Spinal cord (tissue), 9 donors: ENCODE measurements at regions not wholly inside any gene's neighbourhood (a gene's known extent, or its start where the extent isn't known, plus 50 kb on each side); places are given as distances from the start of the nearest gene placed in this dataset.

Experiments used
- DNase-seq, 6 donors: peaks; one replicate each; pipeline versions ENCODE4 v3.0.0 to v3.0.0-alpha.2; 2013 to 2015; ENCODE audit warnings: low spot score in 6 of 6, low read depth in 4 of 6
- H3K27ac ChIP-seq: one replicate; pipeline ENCODE4 v1.5.1; 2013; ENCODE audit warnings: low read depth, low read length, control low read depth
- H3K27me3 ChIP-seq: one replicate; pipeline ENCODE4 v1.6.1; 2013; ENCODE audit warnings: low read length; ENCODE audit not compliant: control insufficient read depth, insufficient read depth
- H3K36me3 ChIP-seq: one replicate; pipeline ENCODE4 v1.6.1; 2013; ENCODE audit warnings: low read length; ENCODE audit not compliant: control insufficient read depth, insufficient read depth
- H3K4me1 ChIP-seq: one replicate; pipeline ENCODE4 v1.6.1; 2013; ENCODE audit warnings: low read length; ENCODE audit not compliant: control insufficient read depth, insufficient read depth
- H3K4me3 ChIP-seq: one replicate; pipeline ENCODE4 v1.5.1; 2013; ENCODE audit warnings: low read depth, low read length, control low read depth
- H3K9me3 ChIP-seq: one replicate; pipeline ENCODE4 v1.6.1; 2013; ENCODE audit warnings: low read length; ENCODE audit not compliant: control insufficient read depth, insufficient read depth
- WGBS: methylation state at CpG from one replicate; pipeline ENCODE4 v1.1.5; 2013; ENCODE audit warnings: missing lambda C conversion rate; ENCODE audit not compliant: insufficient coverage; 5-methylcytosine and 5-hydroxymethylcytosine counted together
- donor health status: healthy.

DNA sequence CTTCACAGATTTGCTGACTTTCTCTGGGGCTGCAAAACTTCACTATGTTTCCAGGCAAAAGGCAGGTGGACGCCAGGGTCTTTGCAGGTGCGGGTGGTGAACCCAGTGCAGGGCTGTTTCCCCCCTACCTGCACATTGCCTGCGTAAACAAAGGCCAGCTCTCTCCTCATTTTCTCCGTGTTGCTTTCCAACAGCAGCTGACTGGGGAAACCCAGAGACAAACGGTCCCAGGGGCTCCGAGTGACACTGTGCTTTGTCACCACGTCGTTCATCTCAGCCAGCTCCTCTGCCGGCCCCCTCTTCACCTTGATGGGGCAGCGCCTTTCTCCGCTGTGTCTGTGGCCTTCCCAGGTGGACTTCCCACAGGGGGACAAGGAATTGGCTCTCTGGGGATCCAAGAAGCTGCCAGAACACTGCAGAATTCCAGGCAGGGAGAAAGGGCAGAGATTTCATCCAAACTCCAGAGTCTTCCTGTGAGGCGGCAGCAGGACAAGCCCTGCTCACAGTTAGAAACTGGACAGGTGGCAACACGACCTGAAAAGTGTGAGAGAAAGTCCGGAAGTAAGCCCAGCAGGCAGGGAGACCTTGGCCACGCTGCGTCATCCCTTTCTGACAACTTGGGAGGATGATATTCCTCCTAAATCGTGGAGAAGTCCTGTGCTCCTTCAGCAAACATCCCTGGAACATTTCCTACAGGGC, 1493.7 kb downstream of the TBC1D22A start:
- Histone ChIP-seq H3K27ac (no peak overlapping the region), H3K27me3 (no peaks in the 10 kb centered on the region), H3K4me1 (peaks cover 33% of the 10 kb centered on the region), H3K9me3 (no peaks in the 10 kb centered on the region), H3K36me3 (no peaks in the 10 kb centered on the region), H3K4me3 (no peak overlapping the region)
- WGBS, result 64% methylated on average over 16 of the region's 17 CpGs
- no peak for DNase-seq

DNA sequence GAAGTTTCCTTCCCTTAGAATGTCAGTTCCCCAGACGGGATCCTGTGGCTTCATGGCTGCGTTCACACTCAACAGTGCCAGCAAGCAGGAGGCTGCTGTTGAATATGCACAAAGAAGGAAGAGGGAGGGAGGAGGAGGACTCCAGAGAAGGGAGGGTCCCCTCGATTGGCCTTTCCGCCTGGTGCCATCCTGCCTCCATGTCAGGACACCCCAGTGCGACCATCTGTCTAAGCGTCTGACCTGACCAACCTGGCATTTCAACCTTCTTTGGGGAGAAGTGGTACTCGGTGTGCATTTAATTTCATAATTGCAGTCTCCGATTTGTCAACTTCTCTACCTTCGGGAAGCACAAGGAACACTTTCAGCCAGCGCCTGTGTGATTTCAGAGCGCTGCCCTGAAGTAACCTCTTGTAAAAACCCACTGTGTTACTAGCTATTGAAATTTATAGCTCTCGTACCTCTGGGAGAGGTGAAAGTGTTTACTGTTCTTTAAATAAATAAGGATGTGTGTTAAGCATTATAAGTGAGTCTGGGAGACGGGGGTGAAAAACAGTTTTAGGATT, 1491.9 kb downstream of the TBC1D22A start:
- WGBS, result 9% methylated on average over 9 of the region's 13 CpGs
- H3K4me3 ChIP-seq, result no peak overlapping the region
- peak in 3 of 6 donors; percentile 29 to 89 (median 71) for DNase-seq

DNA sequence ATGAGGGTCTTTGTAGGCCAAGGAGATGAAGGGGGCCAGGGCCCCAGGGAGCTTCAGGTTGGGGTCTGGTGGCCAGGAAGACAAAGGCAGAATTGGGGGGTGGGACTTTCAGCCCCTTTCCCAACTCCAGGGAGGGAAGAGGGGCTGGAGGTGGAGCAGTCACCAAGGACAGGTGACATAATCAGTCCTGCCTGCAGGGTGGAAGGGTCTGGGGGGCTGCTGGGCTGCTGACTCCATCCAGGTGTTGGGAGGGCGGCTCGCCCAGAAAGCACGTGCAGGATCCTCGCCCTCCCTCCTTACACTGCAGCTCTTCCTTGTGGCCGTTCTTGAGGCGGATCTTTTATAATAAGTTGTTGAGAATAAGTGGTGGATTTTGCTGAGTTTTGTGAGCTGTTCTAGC, 1491.1 kb downstream of the TBC1D22A start:
- Histone ChIP-seq H3K27ac (no peak overlapping the region), H3K4me3 (no peak overlapping the region), H3K9me3 (no peaks in the 10 kb centered on the region), H3K4me1 (peaks cover 33% of the 10 kb centered on the region), H3K27me3 (peaks cover 4% of the 10 kb centered on the region), H3K36me3 (no peaks in the 10 kb centered on the region)
- no peak for DNase-seq
- 81% methylated on average over 2 of the region's 6 CpGs for WGBS

More for the DNA sequence above, 1491.9 kb downstream of the TBC1D22A start:
- H3K36me3 ChIP-seq, result no peaks in the 10 kb centered on the region
- H3K9me3 ChIP-seq, result no peaks in the 10 kb centered on the region
- peaks cover 4% of the 10 kb centered on the region for H3K27me3 ChIP-seq
- no peak overlapping the region for H3K27ac ChIP-seq
- H3K4me1 ChIP-seq, result peaks cover 33% of the 10 kb centered on the region

DNA sequence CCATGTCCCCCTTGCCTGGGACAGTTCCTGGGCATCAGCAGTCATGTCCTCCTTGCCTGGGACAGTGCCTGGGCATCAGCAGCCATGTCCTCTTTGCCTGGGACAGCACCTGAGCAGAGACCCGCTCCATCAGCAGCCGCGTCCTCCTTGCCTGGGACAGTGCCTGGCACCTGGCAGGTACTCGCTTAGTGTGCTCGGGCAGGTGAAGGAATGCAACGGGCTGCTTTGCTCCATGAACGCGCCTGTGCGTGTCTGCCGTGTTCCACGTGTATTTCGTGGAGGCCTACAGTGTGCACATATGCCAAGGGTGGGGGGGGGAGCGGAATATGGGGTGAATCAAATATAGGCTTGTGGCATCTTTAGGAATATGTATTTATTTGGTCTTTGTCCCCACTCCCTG, 1490.7 kb downstream of the TBC1D22A start:
- 82% methylated on average over 13 of the region's 13 CpGs for WGBS
- peaks cover 4% of the 10 kb centered on the region for H3K27me3 ChIP-seq

DNA sequence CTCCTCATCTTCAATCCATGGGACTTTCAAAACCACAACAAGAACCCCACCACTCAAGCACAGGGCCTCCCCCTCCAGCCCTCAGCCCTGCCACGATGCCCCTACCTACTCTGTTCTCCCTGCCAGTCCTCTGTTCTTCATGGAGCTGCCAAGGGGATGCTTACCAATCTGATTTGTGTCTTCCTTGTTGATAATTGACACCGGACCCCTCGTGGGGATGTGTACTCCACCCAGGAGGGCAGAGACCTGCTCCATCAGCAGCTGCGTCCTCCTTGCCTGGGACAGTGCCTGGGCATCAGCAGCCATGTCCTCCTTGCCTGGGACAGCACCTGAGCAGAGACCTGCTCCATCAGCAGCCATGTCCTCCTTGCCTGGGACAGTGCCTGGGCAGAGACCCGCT, 1489.2 kb downstream of the TBC1D22A start:
- Histone ChIP-seq H3K27ac (no peak overlapping the region), H3K27me3 (peaks cover 4% of the 10 kb centered on the region), H3K36me3 (no peaks in the 10 kb centered on the region), H3K9me3 (no peaks in the 10 kb centered on the region), H3K4me3 (no peak overlapping the region), H3K4me1 (peaks cover 20% of the 10 kb centered on the region)
- 88% methylated on average over 4 of the region's 5 CpGs for WGBS
- DNase-seq, result no peak

More for the DNA sequence above, 1490.7 kb downstream of the TBC1D22A start:
- DNase-seq, result no peak
- no peaks in the 10 kb centered on the region for H3K36me3 ChIP-seq
- peaks cover 28% of the 10 kb centered on the region for H3K4me1 ChIP-seq
- H3K9me3 ChIP-seq, result no peaks in the 10 kb centered on the region
- H3K4me3 ChIP-seq, result no peak overlapping the region
- H3K27ac ChIP-seq, result no peak overlapping the region

DNA sequence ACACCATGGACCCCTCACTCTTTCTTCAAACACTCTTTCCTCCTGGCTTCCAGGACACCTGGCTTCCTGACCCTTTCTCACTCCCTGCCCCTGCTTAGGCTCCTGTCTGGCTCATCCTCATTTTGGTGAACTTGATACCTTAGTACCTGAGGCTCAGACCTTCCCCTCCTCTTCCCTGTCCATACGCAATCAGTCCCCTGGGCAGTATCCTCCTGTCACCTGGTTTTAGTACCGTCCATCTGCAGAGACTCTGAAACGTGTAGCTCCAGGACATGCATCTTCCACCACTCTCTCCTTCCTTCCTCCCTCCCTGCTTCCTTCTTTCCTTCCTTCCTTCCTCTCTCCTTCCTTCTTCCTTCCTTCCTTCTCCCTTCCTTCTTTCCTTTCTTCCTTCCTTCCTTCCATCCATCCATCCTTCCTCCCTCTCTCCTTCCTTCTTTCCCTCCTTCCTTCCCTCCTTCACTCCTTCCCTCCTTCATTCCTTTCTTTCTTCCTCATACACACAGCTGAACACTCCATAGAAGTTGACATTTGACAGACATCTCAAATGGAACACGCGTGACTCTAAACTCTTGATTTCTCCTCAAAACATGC, 1488.6 kb downstream of the TBC1D22A start:
- H3K27me3 ChIP-seq, result peaks cover 4% of the 10 kb centered on the region
- H3K9me3 ChIP-seq, result no peaks in the 10 kb centered on the region
- DNase-seq, result no peak
- no peak overlapping the region for H3K27ac ChIP-seq
- 92% methylated on average over 5 of the region's 5 CpGs for WGBS
- peaks cover 17% of the 10 kb centered on the region for H3K4me1 ChIP-seq
- no peak overlapping the region for H3K4me3 ChIP-seq
- H3K36me3 ChIP-seq, result no peaks in the 10 kb centered on the region

DNA sequence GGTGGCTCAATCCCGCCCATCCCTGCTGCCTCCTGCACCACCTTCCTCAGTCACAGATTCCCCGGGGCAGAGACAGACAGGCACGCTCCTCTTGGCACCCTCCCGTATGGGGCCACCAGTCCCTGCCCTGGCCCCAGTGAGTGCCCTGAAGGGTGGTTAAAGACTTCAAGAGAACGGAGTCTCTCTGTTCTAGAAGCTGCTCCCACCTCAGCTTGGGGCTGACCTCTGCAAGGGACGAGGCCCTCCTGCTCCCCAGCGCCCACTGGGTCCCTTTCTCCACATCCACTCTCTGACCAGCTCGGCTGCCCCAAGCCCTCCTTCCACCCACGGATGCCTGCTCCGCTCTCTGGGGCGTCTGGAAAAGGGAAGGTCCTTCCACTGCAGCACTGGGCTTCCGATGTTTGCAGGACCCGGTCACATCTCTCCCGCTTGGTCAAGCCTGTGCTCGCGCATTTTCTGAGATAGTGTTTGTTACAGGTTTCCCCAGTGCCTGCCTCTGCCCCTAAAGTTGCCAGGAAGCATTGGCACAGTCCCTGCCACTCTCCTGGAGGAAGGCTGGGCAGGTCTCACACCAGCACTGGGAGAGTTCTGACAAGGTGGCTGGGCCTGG, 1487.9 kb downstream of the TBC1D22A start:
- Histone ChIP-seq H3K27me3 (peaks cover 4% of the 10 kb centered on the region), H3K4me1 (peaks cover 16% of the 10 kb centered on the region), H3K9me3 (no peaks in the 10 kb centered on the region), H3K27ac (no peak overlapping the region), H3K36me3 (no peaks in the 10 kb centered on the region), H3K4me3 (no peak overlapping the region)
- WGBS, result 83% methylated on average over 14 of the region's 16 CpGs
- no peak for DNase-seq

DNA sequence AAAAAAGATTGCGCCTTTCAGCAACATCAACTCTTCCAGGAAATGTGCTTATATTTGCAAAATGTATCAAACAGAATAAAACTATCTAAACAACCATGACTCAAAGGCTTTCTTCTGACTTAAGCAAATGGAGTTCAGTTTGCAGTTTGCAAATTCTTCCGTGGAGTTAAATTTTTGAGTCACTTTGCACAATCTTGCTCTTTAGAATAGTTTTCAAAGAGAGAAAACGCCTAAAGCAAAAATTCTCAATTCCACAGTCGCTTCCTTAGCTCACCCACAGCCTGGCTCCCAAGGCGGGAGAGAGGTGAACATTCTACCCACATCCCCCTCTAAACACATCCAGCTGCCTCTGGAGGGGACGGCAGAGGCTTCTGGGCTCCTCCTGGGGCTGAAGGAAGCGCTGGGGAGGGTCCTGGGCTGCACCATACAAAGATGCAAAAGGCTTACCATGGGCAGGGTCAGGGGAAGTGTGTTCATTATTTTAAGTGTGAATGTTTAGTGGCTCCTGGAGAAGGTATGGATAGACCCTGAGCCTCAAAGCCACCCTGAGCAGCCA, 1487.3 kb downstream of the TBC1D22A start:
- DNase-seq, result no peak
- WGBS, result no CpG with 5 or more reads among the region's 7 CpGs
- peaks cover 4% of the 10 kb centered on the region for H3K27me3 ChIP-seq
- H3K4me1 ChIP-seq, result peaks cover 14% of the 10 kb centered on the region
- H3K27ac ChIP-seq, result no peak overlapping the region
- H3K36me3 ChIP-seq, result no peaks in the 10 kb centered on the region
- no peaks in the 10 kb centered on the region for H3K9me3 ChIP-seq
- H3K4me3 ChIP-seq, result no peak overlapping the region

DNA sequence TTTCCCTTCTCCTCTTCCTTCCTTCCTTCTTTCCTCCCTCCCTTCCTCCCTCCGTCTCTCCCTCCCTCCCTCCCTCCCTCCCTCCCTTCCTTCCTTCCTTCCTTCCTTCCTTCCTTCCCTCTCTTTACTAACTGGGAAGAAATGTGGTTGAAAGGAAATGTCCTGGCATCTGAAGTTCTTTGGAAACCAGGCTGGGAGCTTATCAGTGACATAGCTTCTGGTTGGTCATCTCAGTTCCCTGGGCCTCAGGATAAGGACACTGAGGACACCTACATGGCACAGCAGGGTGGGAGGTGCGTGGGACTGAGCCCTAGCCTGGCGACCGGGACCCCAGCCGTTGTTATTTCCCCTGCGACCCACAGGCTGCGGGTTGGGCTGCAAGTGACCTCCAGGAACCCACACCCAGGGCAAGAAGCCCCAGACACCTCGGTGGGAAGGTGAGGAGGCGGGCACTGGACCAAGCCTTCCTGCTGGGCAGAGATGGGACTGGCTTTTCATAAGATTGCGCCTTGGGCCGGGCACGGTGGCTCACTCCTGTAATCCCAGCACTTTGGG, 1486.5 kb downstream of the TBC1D22A start:
- no peak for DNase-seq
- peaks cover 6% of the 10 kb centered on the region for H3K4me1 ChIP-seq
- H3K27ac ChIP-seq, result no peak overlapping the region
- WGBS, result 82% methylated on average over 8 of the region's 12 CpGs
- peaks cover 4% of the 10 kb centered on the region for H3K27me3 ChIP-seq
- H3K36me3 ChIP-seq, result no peaks in the 10 kb centered on the region
- no peaks in the 10 kb centered on the region for H3K9me3 ChIP-seq
- H3K4me3 ChIP-seq, result no peak overlapping the region
